AG20443 (cell line): ENCODE measurements at regions not wholly inside any gene's neighbourhood (a gene's known extent, or its start where the extent isn't known, plus 50 kb on each side); places are given as distances from the start of the nearest gene placed in this dataset.

Experiments used
- DNase-seq: peaks from one replicate; pipeline ENCODE4 v3.0.0; 2012; ENCODE audit warnings: low spot score, mixed read lengths

- no peak for DNase-seq
Observed at GRCh38 chr1:30479575-30479974, 243.8 kb downstream of the MATN1 start.

- no peak for DNase-seq
Observed at GRCh38 chr1:30478799-30479563, 244.4 kb downstream of the MATN1 start.

GRCh38 chr1:30478283-30478682 is 245.1 kb downstream of the MATN1 start:
- DNase-seq: no peak

- DNase-seq: no peak
Observed at GRCh38 chr1:30477588-30477987, 245.8 kb downstream of the MATN1 start.

- no peak for DNase-seq
Observed at GRCh38 chr1:30476911-30477459, 246.4 kb downstream of the MATN1 start.

- DNase-seq: no peak
Observed at GRCh38 chr1:30476476-30476875, 246.9 kb downstream of the MATN1 start.

- no peak for DNase-seq
Observed at GRCh38 chr1:30475966-30476365, 247.4 kb downstream of the MATN1 start.

GRCh38 chr1:30475201-30475600 is 248.2 kb downstream of the MATN1 start:
- DNase-seq: no peak

GRCh38 chr1:30474818-30475200 is 248.6 kb downstream of the MATN1 start:
- no peak for DNase-seq

GRCh38 chr1:30473922-30474817 is 249.2 kb downstream of the MATN1 start:
- DNase-seq: no peak

GRCh38 chr1:30472526-30472925 is 250.9 kb downstream of the MATN1 start:
- no peak for DNase-seq

- DNase-seq: no peak
Observed at GRCh38 chr1:30472009-30472408, 251.4 kb downstream of the MATN1 start.

GRCh38 chr1:30471307-30471706 is 252.1 kb downstream of the MATN1 start:
- no peak for DNase-seq

GRCh38 chr1:30469426-30469825 is 254.0 kb downstream of the MATN1 start:
- no peak for DNase-seq

GRCh38 chr1:30467101-30467500 is 256.3 kb downstream of the MATN1 start:
- no peak for DNase-seq

- no peak for DNase-seq
Observed at GRCh38 chr1:30466610-30467009, 256.8 kb downstream of the MATN1 start.

GRCh38 chr1:30466026-30466425 is 257.4 kb downstream of the MATN1 start:
- no peak for DNase-seq

GRCh38 chr1:30465096-30465495 is 258.3 kb downstream of the MATN1 start:
- DNase-seq: no peak

GRCh38 chr1:30464187-30464617 is 259.2 kb downstream of the MATN1 start:
- DNase-seq: no peak

- DNase-seq: no peak
Observed at GRCh38 chr1:30462826-30463425, 260.5 kb downstream of the MATN1 start.

GRCh38 chr1:30462166-30462565 is 261.2 kb downstream of the MATN1 start:
- DNase-seq: no peak

GRCh38 chr1:30461640-30462039 is 261.7 kb downstream of the MATN1 start:
- no peak for DNase-seq

- DNase-seq: no peak
Observed at GRCh38 chr1:30460661-30461060, 262.7 kb downstream of the MATN1 start.
